ENCODE measurements at regions not wholly inside any gene's neighbourhood (a gene's known extent, or its start where the extent isn't known, plus 50 kb on each side); places are given as distances from the start of the nearest gene placed in this dataset.

- DNase-seq (ENCODE audit: low read depth in 2 of 2) = no peak
- no peak for TF ChIP-seq CTCF (IDR thresholded peaks at IDR 0.05; ENCODE audit: low read depth, low read length)
- H3K4me3 ChIP-seq (replicated peaks in 1 of 2; ENCODE audit: low read depth in 2 of 2, low read length in 2 of 2) = no peak overlapping the region
These were observed 560.5 kb upstream of the PABPC4L start for GRCh38 chr4:134762053-134762452.

- TF ChIP-seq CTCF (IDR thresholded peaks at IDR 0.05; ENCODE audit: low read depth, low read length) = no peak
- H3K4me3 ChIP-seq (replicated peaks in 1 of 2; ENCODE audit: low read depth in 2 of 2, low read length in 2 of 2) = no peak overlapping the region
- no peak for DNase-seq (ENCODE audit: low read depth in 2 of 2)
These were observed 554.8 kb upstream of the PABPC4L start for GRCh38 chr4:134756421-134756820.

- no peak overlapping the region for H3K4me3 ChIP-seq (replicated peaks in 1 of 2; ENCODE audit: low read depth in 2 of 2, low read length in 2 of 2)
- no peak for DNase-seq (ENCODE audit: low read depth in 2 of 2)
- TF ChIP-seq CTCF (IDR thresholded peaks at IDR 0.05; ENCODE audit: low read depth, low read length) = no peak
These were observed 552.9 kb upstream of the PABPC4L start for GRCh38 chr4:134754301-134755019.

- no peak overlapping the region for H3K4me3 ChIP-seq (replicated peaks in 1 of 2; ENCODE audit: low read depth in 2 of 2, low read length in 2 of 2)
- TF ChIP-seq CTCF (IDR thresholded peaks at IDR 0.05; ENCODE audit: low read depth, low read length) = no peak
- DNase-seq (ENCODE audit: low read depth in 2 of 2) = no peak
These were observed 551.8 kb upstream of the PABPC4L start for GRCh38 chr4:134753390-134753789.

GRCh38 chr4:134747108-134747805 is 545.7 kb upstream of the PABPC4L start:
- no peak for TF ChIP-seq CTCF (IDR thresholded peaks at IDR 0.05; ENCODE audit: low read depth, low read length)
- no peak for DNase-seq (ENCODE audit: low read depth in 2 of 2)
- no peak overlapping the region for H3K4me3 ChIP-seq (replicated peaks in 1 of 2; ENCODE audit: low read depth in 2 of 2, low read length in 2 of 2)

- H3K4me3 ChIP-seq (replicated peaks in 1 of 2; ENCODE audit: low read depth in 2 of 2, low read length in 2 of 2) = no peak overlapping the region
- DNase-seq (ENCODE audit: low read depth in 2 of 2) = no peak
- no peak for TF ChIP-seq CTCF (IDR thresholded peaks at IDR 0.05; ENCODE audit: low read depth, low read length)
These were observed 538.7 kb upstream of the PABPC4L start for GRCh38 chr4:134740290-134740689.
